WTC11 (cell line): ENCODE measurements at regions not wholly inside any gene's neighbourhood (a gene's known extent, or its start where the extent isn't known, plus 50 kb on each side); places are given as distances from the start of the nearest gene placed in this dataset.

ENCODE experiments used
- ATAC-seq: fragments of 200-7000 bp; cut with Tn5 transposase; 2 replicates; pipeline ENCODE4 v1.10.0; 2021; ENCODE audit warnings: mild to moderate bottlenecking, moderate library complexity
- CTCF ChIA-PET: fragments of 300-600 bp; sonication (Branson Sonifier 250); formaldehyde crosslinking; loops from one replicate; lab custom pipeline; 2021; ENCODE audit warnings: antibody characterized with exemption; lab: Charles Lee
- POLR2A ChIA-PET: fragments of 350-600 bp; sonication (Branson Sonifier 250); formaldehyde crosslinking; loops from one replicate; lab custom pipeline; 2021; ENCODE audit warnings: antibody characterized with exemption; lab: Charles Lee
- DNase-seq: peaks from one replicate; pipeline ENCODE4 v3.0.0; 2021; ENCODE audit warnings: low spot score
- H3K27ac Mint-ChIP-seq: 2 replicates; pipeline ENCODE4 v1.8.0; 2021; ENCODE audit warnings: mixed read lengths
- H3K27me3 Mint-ChIP-seq: 2 replicates; pipeline ENCODE4 v1.8.0; 2021; ENCODE audit warnings: low read depth, mild to moderate bottlenecking, moderate library complexity, mixed read lengths
- H3K36me3 Mint-ChIP-seq: 2 replicates; pipeline ENCODE4 v1.8.0; 2021; ENCODE audit warnings: mixed read lengths
- H3K4me1 Mint-ChIP-seq: 2 replicates; pipeline ENCODE4 v1.8.0; 2022; ENCODE audit warnings: mixed read lengths
- H3K4me3 Mint-ChIP-seq: 2 replicates; pipeline ENCODE4 v1.8.0; 2021; ENCODE audit warnings: mild to moderate bottlenecking, moderate library complexity, mixed read lengths
- H3K9me3 Mint-ChIP-seq: 2 replicates; pipeline ENCODE4 v1.8.0; 2021; ENCODE audit warnings: mixed read lengths
- ARID4B ChIP-seq: sonication (generic); formaldehyde crosslinking; IDR thresholded peaks from 2 replicates; pipeline ENCODE4 v1.8.0; 2023; ENCODE audit warnings: missing genetic modification reagents, mild to moderate bottlenecking, borderline replicate concordance
- ATF3 ChIP-seq: sonication (generic); formaldehyde crosslinking; conservative IDR thresholded peaks from 2 replicates; pipeline ENCODE4 v1.8.1; 2022; ENCODE audit warnings: mild to moderate bottlenecking, missing genetic modification reagents
- CREB1 ChIP-seq: sonication (generic); formaldehyde crosslinking; IDR thresholded peaks from 2 replicates; pipeline ENCODE4 v1.8.0; 2023; ENCODE audit warnings: mild to moderate bottlenecking, missing genetic modification reagents
- CTCF ChIP-seq: fragments of 200-600 bp; IDR thresholded peaks from 2 replicates; pipeline ENCODE4 v1.8.0; 2022; ENCODE audit warnings: antibody characterized with exemption
- ERG ChIP-seq: fragments of 250-450 bp; sonication (Bioruptor Pico); IDR thresholded peaks from 2 replicates; pipeline ENCODE4 v1.8.0; 2021; ENCODE audit warnings: mild to moderate bottlenecking
- FOXK1 ChIP-seq: sonication (generic); formaldehyde crosslinking; IDR thresholded peaks from 2 replicates; pipeline ENCODE4 v1.8.0; 2022; ENCODE audit warnings: mild to moderate bottlenecking, moderate library complexity, missing genetic modification reagents
- FOXP1 ChIP-seq: sonication (generic); formaldehyde crosslinking; IDR thresholded peaks from 2 replicates; pipeline ENCODE4 v1.8.0; 2022; ENCODE audit warnings: missing genetic modification reagents, mild to moderate bottlenecking, moderate library complexity, borderline replicate concordance
- GTF2I ChIP-seq: fragments of 250-450 bp; sonication (Bioruptor Pico); conservative IDR thresholded peaks from 2 replicates; pipeline ENCODE4 v1.4.0; 2021; ENCODE audit warnings: mild to moderate bottlenecking
- PRDM15 ChIP-seq: sonication (generic); formaldehyde crosslinking; IDR thresholded peaks from 2 replicates; pipeline ENCODE4 v1.8.0; 2022; ENCODE audit warnings: missing genetic modification reagents
- TEAD4 ChIP-seq: sonication (generic); formaldehyde crosslinking; IDR thresholded peaks from 2 replicates; pipeline ENCODE4 v1.8.0; 2022; ENCODE audit warnings: mild to moderate bottlenecking, missing genetic modification reagents
- USF1 ChIP-seq: sonication (generic); formaldehyde crosslinking; IDR thresholded peaks from 2 replicates; pipeline ENCODE4 v1.8.0; 2022; ENCODE audit warnings: mild to moderate bottlenecking, missing genetic modification reagents
- USF2 ChIP-seq: sonication (generic); formaldehyde crosslinking; IDR thresholded peaks from 2 replicates; pipeline ENCODE4 v1.8.1; 2023; ENCODE audit warnings: mild to moderate bottlenecking, missing genetic modification reagents, moderate library complexity
- ZBTB21 ChIP-seq: sonication (generic); formaldehyde crosslinking; IDR thresholded peaks from 2 replicates; pipeline ENCODE4 v1.8.1; 2023; ENCODE audit warnings: mild to moderate bottlenecking, missing genetic modification reagents, borderline replicate concordance
- ZNF232 ChIP-seq: sonication (generic); formaldehyde crosslinking; IDR thresholded peaks from 2 replicates; pipeline ENCODE4 v1.8.0; 2022; ENCODE audit warnings: mild to moderate bottlenecking, missing genetic modification reagents
- ZSCAN18 ChIP-seq: fragments of 250-450 bp; sonication (Bioruptor Pico); IDR thresholded peaks from 2 replicates; pipeline ENCODE4 v2.1.2; 2022; ENCODE audit warnings: mild to moderate bottlenecking, moderate library complexity

- H3K27me3 Mint-ChIP-seq = no peaks in the 10 kb centered on the region
- POLR2A ChIA-PET = no interaction called here
Observed at GRCh38 chr5:18323891-18324290, 689.6 kb downstream of the TAF11L14 start.

More at GRCh38 chr5:18323891-18324290, 689.6 kb downstream of the TAF11L14 start:
- ATAC-seq = no peak
- TF ChIP-seq ATF3 (CRISPR knock-in tag) (no peak), ZSCAN18 (CRISPR knock-in tag) (no peak), CTCF (no peak), ERG (no peak), PRDM15 (CRISPR knock-in tag) (no peak), ZBTB21 (CRISPR knock-in tag) (no peak), ZNF232 (CRISPR knock-in tag) (no peak), USF2 (no peak), USF1 (CRISPR knock-in tag) (no peak), ARID4B (CRISPR knock-in tag) (no peak), FOXK1 (CRISPR knock-in tag) (no peak), GTF2I (no peak), FOXP1 (CRISPR knock-in tag) (no peak), CREB1 (CRISPR knock-in tag) (no peak), TEAD4 (CRISPR knock-in tag) (no peak)
- no peak for DNase-seq
- Mint-ChIP-seq H3K9me3 (peaks cover 10% of the 10 kb centered on the region), H3K4me1 (peaks cover 7% of the 10 kb centered on the region), H3K27ac (no peak overlapping the region), H3K4me3 (no peak overlapping the region), H3K36me3 (no peaks in the 10 kb centered on the region)
- CTCF ChIA-PET = interaction anchor here (1.0 kb wide), 1 partner anchor 8 kb away, joined by 3 read pairs; no protein-coding TSS in a partner anchor
